ENCODE measurements at regions not wholly inside any gene's neighbourhood (a gene's known extent, or its start where the extent isn't known, plus 50 kb on each side); places are given as distances from the start of the nearest gene placed in this dataset.

DNA sequence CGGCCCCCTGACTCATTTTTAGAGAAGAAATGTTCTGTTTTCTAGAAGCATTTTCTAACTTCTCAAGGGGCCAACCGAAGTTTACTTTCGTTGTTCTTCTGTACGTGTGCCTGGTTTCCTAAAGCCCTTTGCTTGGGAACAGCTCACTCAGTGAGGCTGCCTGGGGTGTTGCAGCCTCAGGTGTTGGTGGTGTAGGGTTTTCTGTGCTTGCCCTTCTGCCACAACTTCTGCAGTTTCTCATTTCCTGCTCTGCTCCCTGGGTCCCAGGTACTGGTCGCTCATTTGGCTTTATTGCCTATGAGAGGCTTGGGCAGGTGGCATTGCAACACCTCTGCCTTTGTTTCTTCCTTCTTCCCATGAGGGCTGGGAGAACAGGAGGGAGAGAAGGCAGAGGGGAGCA lies 278.3 kb downstream of the SOX4 start:
- no peaks in the 10 kb centered on the region for H4K20me1 ChIP-seq (ENCODE audit: insufficient read depth, low read length)
- H2AFZ ChIP-seq (ENCODE audit: low read length), result no peak overlapping the region
- H3K4me3 ChIP-seq (ENCODE audit: low read length), result no peak overlapping the region
- H3K9ac ChIP-seq (ENCODE audit: low read length), result no peak overlapping the region
- H3F3A ChIP-seq (ENCODE audit: insufficient read depth, low read length), result no peaks in the 10 kb centered on the region
- TF ChIP-seq, protein P1, sequence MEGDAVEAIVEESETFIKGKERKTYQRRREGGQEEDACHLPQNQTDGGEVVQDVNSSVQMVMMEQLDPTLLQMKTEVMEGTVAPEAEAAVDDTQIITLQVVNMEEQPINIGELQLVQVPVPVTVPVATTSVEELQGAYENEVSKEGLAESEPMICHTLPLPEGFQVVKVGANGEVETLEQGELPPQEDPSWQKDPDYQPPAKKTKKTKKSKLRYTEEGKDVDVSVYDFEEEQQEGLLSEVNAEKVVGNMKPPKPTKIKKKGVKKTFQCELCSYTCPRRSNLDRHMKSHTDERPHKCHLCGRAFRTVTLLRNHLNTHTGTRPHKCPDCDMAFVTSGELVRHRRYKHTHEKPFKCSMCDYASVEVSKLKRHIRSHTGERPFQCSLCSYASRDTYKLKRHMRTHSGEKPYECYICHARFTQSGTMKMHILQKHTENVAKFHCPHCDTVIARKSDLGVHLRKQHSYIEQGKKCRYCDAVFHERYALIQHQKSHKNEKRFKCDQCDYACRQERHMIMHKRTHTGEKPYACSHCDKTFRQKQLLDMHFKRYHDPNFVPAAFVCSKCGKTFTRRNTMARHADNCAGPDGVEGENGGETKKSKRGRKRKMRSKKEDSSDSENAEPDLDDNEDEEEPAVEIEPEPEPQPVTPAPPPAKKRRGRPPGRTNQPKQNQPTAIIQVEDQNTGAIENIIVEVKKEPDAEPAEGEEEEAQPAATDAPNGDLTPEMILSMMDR (IDR thresholded peaks at IDR 0.05; ENCODE audit: low read length), result no peak
- no peak for TF ChIP-seq EZH2phosphoT487 (IDR thresholded peaks at IDR 0.05; ENCODE audit: low read length)
- TF ChIP-seq EZH2 (optimal IDR thresholded peaks at IDR 0.05; ENCODE audit: low read depth, low read length), result no peak
- DNase-seq, result no peak
- no peaks in the 10 kb centered on the region for H3K36me3 ChIP-seq (replicated peaks; ENCODE audit: insufficient read depth, low read length)
- no peaks in the 10 kb centered on the region for H3K79me2 ChIP-seq (ENCODE audit: low read length)
- no peaks in the 10 kb centered on the region for H3K27me3 ChIP-seq (replicated peaks; ENCODE audit: insufficient read depth, low read length)
- no peak overlapping the region for H3K4me2 ChIP-seq (ENCODE audit: low read depth, low read length)
- H3K9me2 ChIP-seq (replicated peaks; ENCODE audit: insufficient read depth, low read length), result no peaks in the 10 kb centered on the region
- H3K9me3 ChIP-seq (replicated peaks; ENCODE audit: insufficient read depth, low read length), result no peaks in the 10 kb centered on the region
- no peaks in the 10 kb centered on the region for H3K4me1 ChIP-seq (ENCODE audit: low read length)
- H3K27ac ChIP-seq (ENCODE audit: low read length), result no peak overlapping the region

GRCh38 chr6:21872749-21873148 lies 279.2 kb downstream of the SOX4 start:
- no peak overlapping the region for H3K4me2 ChIP-seq (ENCODE audit: low read depth, low read length)
- no peaks in the 10 kb centered on the region for H3K27me3 ChIP-seq (replicated peaks; ENCODE audit: insufficient read depth, low read length)
- no peak overlapping the region for H3K4me3 ChIP-seq (ENCODE audit: low read length)

DNA sequence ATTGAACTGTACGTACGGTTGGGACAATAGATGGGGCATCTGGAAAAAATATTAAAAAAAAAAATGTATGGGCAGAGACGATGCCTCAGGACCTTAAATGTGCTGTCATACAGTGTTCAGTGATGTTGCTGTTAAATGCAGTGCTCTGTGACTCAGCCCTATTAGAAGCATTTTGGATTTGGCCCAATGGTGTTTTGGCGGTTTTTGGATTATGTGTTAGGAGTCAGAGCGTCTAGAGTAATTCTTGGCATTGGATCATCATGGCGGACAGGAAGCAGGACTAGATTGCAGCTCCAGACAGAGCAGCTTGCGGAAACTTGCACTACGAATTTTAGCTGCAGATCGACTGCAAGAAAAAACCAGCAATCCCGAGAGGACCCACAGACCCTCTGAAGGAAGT lies 280.0 kb downstream of the SOX4 start:
- Histone ChIP-seq H3K9me2 (replicated peaks; ENCODE audit: insufficient read depth, low read length) (no peaks in the 10 kb centered on the region), H3K4me1 (ENCODE audit: low read length) (no peaks in the 10 kb centered on the region), H4K20me1 (ENCODE audit: insufficient read depth, low read length) (no peaks in the 10 kb centered on the region), H3K4me3 (ENCODE audit: low read length) (no peak overlapping the region), H3K9ac (ENCODE audit: low read length) (no peak overlapping the region), H3K4me2 (ENCODE audit: low read depth, low read length) (no peak overlapping the region), H3F3A (ENCODE audit: insufficient read depth, low read length) (no peaks in the 10 kb centered on the region), H3K27me3 (replicated peaks; ENCODE audit: insufficient read depth, low read length) (no peaks in the 10 kb centered on the region), H3K27ac (ENCODE audit: low read length) (no peak overlapping the region), H3K9me3 (replicated peaks; ENCODE audit: insufficient read depth, low read length) (no peaks in the 10 kb centered on the region), H2AFZ (ENCODE audit: low read length) (no peak overlapping the region), H3K36me3 (replicated peaks; ENCODE audit: insufficient read depth, low read length) (no peaks in the 10 kb centered on the region), H3K79me2 (ENCODE audit: low read length) (no peaks in the 10 kb centered on the region)
- no peak for DNase-seq
- TF ChIP-seq EZH2phosphoT487 (IDR thresholded peaks at IDR 0.05; ENCODE audit: low read length) (no peak), EZH2 (optimal IDR thresholded peaks at IDR 0.05; ENCODE audit: low read depth, low read length) (no peak)
- TF ChIP-seq, protein P1 (IDR thresholded peaks at IDR 0.05; ENCODE audit: low read length), result no peak

More at GRCh38 chr6:21872749-21873148, 279.2 kb downstream of the SOX4 start:
- Histone ChIP-seq H3K9me3 (replicated peaks; ENCODE audit: insufficient read depth, low read length) (no peaks in the 10 kb centered on the region), H3K9me2 (replicated peaks; ENCODE audit: insufficient read depth, low read length) (no peaks in the 10 kb centered on the region), H3F3A (ENCODE audit: insufficient read depth, low read length) (no peaks in the 10 kb centered on the region), H3K9ac (ENCODE audit: low read length) (no peak overlapping the region), H3K27ac (ENCODE audit: low read length) (no peak overlapping the region), H3K4me1 (ENCODE audit: low read length) (no peaks in the 10 kb centered on the region), H3K36me3 (replicated peaks; ENCODE audit: insufficient read depth, low read length) (no peaks in the 10 kb centered on the region), H3K79me2 (ENCODE audit: low read length) (no peaks in the 10 kb centered on the region), H2AFZ (ENCODE audit: low read length) (no peak overlapping the region), H4K20me1 (ENCODE audit: insufficient read depth, low read length) (no peaks in the 10 kb centered on the region)
- TF ChIP-seq, protein P1 (IDR thresholded peaks at IDR 0.05; ENCODE audit: low read length), result no peak
- no peak for TF ChIP-seq EZH2 (optimal IDR thresholded peaks at IDR 0.05; ENCODE audit: low read depth, low read length)
- no peak for TF ChIP-seq EZH2phosphoT487 (IDR thresholded peaks at IDR 0.05; ENCODE audit: low read length)
- DNase-seq, result no peak

All from MM.1S (cell line).